ENCODE measurements at regions not wholly inside any gene's neighbourhood (a gene's known extent, or its start where the extent isn't known, plus 50 kb on each side); places are given as distances from the start of the nearest gene placed in this dataset.

DNA sequence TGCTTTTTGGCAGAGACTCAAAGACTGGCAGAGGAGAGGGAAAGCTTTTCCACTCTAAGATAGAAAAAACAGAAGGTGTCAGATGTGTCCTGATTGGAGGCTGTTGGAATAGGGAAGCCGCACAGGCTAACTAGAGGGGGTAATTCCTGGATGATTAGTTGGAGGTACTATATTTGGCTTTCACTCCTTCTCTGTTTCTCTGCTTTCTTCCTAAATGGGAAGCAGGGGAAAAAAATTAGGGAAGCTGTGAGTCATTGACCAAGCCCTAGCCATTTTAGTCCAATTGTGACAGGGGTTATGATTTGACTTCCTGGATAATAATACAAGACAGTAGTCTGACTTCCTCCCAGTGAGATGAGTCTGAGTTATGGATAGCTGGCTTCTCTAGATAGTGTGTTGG is 475.2 kb upstream of the CELF2 start:
- no peak for DNase-seq (ENCODE audit: low read depth, low spot score)

DNA sequence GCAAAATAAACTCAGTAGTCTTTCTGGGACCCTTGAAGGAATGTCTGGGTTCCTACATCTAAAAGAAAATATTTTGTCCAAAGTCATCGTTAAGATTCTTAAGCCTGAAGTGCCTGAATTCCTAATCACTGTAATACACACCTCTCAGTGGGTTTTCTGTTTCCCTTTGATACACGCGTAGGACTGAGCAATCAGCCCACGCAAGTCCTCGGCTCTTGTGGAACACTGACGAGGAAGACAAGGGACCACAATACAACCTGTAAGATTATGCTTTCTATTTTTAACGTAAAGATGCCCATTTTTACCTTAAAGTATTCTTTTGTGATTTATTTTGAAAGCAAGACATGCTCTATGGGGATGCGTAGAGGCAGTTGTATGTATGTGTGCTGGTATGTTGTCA is 472.8 kb upstream of the CELF2 start:
- no peak for DNase-seq (ENCODE audit: low read depth, low spot score)

- DNase-seq (ENCODE audit: low read depth, low spot score) = no peak
Measured at GRCh38 chr10:10545771-10546170, 471.9 kb upstream of the CELF2 start.

GRCh38 chr10:10551596-10552301 is 465.9 kb upstream of the CELF2 start:
- no peak for DNase-seq (ENCODE audit: low read depth, low spot score)

GRCh38 chr10:10552948-10553347 is 464.7 kb upstream of the CELF2 start:
- DNase-seq (ENCODE audit: low read depth, low spot score) = no peak

DNA sequence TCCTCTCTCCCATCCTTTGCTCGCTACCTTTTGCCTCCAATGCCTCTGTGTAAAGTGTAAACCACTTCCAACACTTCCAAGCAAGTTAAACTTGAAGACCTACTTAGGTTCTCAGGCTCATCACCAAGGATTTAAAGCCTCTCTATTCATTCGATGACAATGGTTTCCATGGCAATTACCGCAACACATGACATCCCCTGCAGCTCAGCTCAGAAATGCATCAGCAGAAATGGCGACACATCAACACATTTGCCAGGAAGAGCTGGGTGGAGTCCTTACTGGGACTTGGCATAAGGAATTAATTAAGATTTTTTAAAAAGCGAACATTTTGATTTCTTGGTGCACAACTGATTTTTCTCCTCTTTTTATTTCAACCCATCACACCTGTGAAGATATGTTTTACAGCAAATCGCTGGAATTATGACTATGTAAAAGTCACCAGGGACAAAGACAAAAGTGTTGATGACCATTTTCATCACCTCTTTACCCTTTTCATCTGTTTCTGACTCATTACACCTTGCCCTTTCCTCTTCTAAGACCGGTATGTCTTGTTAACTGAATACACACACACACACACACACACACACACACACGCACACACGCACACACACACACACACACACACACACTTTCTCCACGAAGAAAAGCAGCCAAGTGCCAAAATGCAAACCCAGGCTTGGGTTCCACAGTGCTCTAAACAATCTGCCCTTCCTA is 453.4 kb upstream of the CELF2 start:
- no peak for DNase-seq (ENCODE audit: low read depth, low spot score)

DNA sequence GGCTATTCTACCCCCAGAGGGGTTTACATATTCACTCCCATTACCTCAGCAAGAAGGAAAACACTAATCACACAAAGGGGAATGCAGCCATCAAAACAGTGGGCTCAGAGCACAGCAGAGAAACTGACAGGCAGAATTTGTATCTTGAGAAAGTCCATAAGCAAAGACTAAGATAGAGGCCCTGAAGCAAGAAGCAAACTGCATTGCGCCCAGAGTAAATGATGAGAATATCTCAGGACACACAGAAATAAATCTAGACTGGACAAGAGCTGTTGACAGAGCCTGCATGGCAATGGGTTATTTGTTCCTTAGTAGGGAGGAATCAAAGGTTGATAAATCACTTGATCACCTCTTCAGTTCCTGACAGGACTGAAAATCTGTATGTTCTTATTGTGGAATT is 440.7 kb upstream of the CELF2 start:
- DNase-seq (ENCODE audit: low read depth, low spot score) = no peak

DNA sequence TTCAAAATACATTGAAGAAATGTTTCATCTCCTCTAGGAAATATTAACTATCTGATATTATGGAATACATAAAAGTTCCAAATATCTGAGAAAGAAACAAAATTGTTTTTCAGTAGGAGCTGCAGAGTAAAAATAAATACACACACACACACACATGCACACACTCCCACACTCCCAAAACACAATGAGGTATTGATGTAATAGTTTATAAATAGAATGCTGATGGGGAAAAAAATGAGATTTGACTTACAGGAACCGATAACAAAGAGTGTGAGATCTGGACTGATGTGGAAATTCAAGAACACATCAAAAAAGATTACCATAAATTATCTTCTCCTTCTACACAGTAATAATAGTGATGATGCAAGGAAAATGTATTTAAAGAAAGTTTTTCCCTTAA is 438.0 kb upstream of the CELF2 start:
- no peak for DNase-seq (ENCODE audit: low read depth, low spot score)

GRCh38 chr10:10584161-10584560 is 433.5 kb upstream of the CELF2 start:
- no peak for DNase-seq (ENCODE audit: low read depth, low spot score)

GRCh38 chr10:10587744-10588393 is 429.8 kb upstream of the CELF2 start:
- no peak for DNase-seq (ENCODE audit: low read depth, low spot score)

- DNase-seq (ENCODE audit: low read depth, low spot score) = no peak
Measured at GRCh38 chr10:10589540-10590303, 427.9 kb upstream of the CELF2 start.

DNA sequence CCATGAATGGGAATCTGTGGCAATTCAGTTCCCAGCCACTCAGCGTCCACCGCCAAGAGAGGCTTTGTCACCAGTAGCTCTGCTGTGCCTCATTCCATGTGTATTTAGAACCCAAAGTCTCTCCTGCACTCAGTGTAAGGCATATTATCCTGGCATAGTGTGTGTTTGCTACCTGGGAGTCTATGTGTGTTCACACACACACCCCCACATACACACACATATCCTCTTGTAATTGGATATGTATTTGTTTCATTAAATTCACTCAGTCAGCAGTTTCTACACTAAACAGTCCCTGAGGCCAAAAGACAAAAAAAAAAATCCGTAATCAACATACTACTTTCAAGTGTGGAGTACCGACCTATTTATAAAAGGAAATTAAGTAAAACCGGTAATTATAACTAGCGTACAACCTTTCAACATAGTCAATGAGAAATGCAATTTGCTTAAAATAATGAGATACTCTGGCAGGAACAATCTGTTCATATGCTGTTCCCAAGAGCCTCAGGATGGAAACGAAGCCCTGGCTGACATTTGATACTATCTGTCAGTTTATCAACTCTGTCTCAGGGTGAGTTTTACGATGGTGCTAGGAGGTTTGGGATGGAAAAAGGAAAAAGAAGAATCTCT is 425.8 kb upstream of the CELF2 start:
- no peak for DNase-seq (ENCODE audit: low read depth, low spot score)

GRCh38 chr10:10596256-10596655 is 421.4 kb upstream of the CELF2 start:
- no peak for DNase-seq (ENCODE audit: low read depth, low spot score)

GRCh38 chr10:10598297-10598696 is 419.4 kb upstream of the CELF2 start:
- DNase-seq (ENCODE audit: low read depth, low spot score) = no peak

DNA sequence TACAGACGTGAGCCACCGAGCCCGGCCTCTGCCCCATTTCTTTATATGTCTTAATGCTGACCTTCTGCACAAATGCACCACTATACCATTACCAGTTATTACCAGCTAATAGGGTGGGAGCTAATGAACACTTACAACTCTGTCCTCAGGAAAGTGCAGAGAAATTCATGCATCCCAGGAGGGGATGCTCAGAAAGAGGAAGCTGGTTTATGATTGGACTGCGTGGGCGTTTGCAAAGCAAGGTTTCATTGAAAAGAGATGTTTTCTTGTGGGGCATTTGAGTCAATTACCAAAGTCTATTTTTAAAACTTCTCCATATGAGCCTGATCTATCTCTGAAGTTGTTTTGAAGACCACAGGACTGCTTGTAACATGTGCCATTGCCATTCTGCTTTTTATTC is 417.7 kb upstream of the CELF2 start:
- DNase-seq (ENCODE audit: low read depth, low spot score) = no peak

DNA sequence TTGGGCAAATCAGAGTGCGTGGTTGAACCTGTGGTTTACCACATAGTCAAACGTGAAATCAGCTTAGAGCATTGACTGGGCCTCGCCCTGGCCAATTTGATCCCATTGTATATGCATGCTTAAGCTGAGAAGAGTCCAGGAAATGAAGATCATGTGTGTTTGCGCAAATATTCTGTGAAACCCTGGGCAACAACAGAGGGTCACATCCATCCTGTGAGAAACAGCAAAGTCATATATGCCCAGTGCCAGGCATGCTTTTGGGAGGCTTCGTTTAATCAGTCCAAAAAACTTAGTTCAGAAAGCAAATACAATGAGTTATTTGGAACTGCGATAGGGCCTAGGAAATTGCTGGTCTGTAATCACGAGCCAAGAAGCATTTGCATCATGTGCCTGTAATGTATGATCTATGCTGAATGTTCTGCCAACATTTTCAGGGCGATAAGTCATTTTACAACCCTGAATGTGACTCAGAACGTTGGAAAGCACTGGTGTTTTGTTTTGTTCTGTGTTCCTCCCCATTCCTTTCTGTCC is 412.1 kb upstream of the CELF2 start:
- DNase-seq (ENCODE audit: low read depth, low spot score) = no peak

DNA sequence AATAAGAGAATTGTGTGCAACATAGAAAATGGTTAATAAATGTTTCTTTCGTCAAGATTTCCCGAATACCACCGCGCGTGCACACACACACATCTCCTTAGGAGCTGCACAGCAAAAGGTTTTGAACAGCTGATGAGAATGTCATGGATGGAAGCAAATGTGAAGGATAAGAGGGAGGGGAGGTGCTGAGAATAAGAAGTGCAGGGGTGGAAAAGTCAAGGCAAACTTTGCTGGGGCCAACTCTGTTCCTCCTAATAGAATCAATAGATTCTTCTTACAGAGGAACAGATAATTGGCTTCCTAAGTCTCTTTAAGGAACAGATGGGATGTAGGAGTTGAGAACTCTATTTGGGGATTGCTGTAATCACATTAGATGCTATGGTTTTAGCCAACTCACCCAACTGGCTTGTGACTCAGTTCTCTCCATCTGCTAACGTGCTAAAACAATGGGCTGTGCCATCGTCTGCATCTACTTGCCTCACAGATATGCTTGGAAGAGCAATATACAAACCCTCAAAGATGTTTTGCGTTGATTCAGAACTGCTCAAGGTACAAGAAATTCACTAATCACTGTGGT is 408.2 kb upstream of the CELF2 start:
- DNase-seq (ENCODE audit: low read depth, low spot score) = no peak

- DNase-seq (ENCODE audit: low read depth, low spot score) = no peak
Measured at GRCh38 chr10:10610171-10610570, 407.5 kb upstream of the CELF2 start.

- DNase-seq (ENCODE audit: low read depth, low spot score) = no peak
Measured at GRCh38 chr10:10612151-10612550, 405.5 kb upstream of the CELF2 start.

- no peak for DNase-seq (ENCODE audit: low read depth, low spot score)
Measured at GRCh38 chr10:10613656-10614244, 403.9 kb upstream of the CELF2 start.

DNA sequence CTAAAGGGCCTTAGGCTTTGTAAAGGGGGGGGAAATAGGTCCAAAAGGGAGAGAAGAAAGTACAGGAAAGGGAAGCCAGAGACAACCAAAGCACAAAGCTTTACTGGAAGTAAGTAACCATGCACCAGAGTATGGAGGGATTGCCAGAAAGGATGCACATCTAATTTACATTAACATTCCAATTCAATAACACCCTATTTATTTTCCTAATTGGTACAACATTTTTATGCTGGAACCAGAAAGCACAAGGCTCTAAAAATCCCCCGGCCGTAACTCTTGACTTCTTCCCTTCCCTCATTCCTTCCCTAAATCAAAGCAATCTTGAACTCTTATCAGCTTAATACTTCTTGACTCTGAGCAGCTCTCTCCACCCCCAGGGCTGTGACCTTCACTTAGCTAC is 400.0 kb upstream of the CELF2 start:
- DNase-seq (ENCODE audit: low read depth, low spot score) = no peak
